ENCODE measurements at regions not wholly inside any gene's neighbourhood (a gene's known extent, or its start where the extent isn't known, plus 50 kb on each side); places are given as distances from the start of the nearest gene placed in this dataset.
"Not testable (repeated sequence)": the region's sequence is repeated elsewhere in the genome, so short reads cannot be mapped to it uniquely, and the experiment has no call there.

- no peak for DNase-seq
- no peak for TF ChIP-seq CTCF (IDR thresholded peaks at IDR 0.05; ENCODE audit: unreplicated experiment)
- no peak overlapping the region for H3K4me3 Mint-ChIP-seq (ENCODE audit: low read depth, unreplicated experiment)
- H3K36me3 Mint-ChIP-seq (ENCODE audit: insufficient read depth, unreplicated experiment), result no peaks in the 10 kb centered on the region
- intact Hi-C loops (cut with micrococcal nuclease; ENCODE audit: unreplicated experiment), result no loop called here
- peaks cover 4% of the 10 kb centered on the region for H3K9me3 Mint-ChIP-seq (ENCODE audit: low read depth, unreplicated experiment)
- CTCF ChIA-PET, result no interaction called here
- no peaks in the 10 kb centered on the region for H3K4me1 Mint-ChIP-seq (ENCODE audit: low read depth, unreplicated experiment)
- H3K27me3 Mint-ChIP-seq (ENCODE audit: unreplicated experiment), result no peaks in the 10 kb centered on the region
- H3K27ac Mint-ChIP-seq (ENCODE audit: unreplicated experiment), result no peak overlapping the region
- no TSS peak for BruUV-seq (replicated peaks)
Observed at GRCh38 chr6:80592436-80592835, 486.0 kb downstream of the BCKDHB start.

- Mint-ChIP-seq H3K4me3 (ENCODE audit: low read depth, unreplicated experiment) (no peak overlapping the region), H3K4me1 (ENCODE audit: low read depth, unreplicated experiment) (no peaks in the 10 kb centered on the region), H3K27me3 (ENCODE audit: unreplicated experiment) (no peaks in the 10 kb centered on the region), H3K9me3 (ENCODE audit: low read depth, unreplicated experiment) (peaks cover 11% of the 10 kb centered on the region), H3K36me3 (ENCODE audit: insufficient read depth, unreplicated experiment) (no peaks in the 10 kb centered on the region), H3K27ac (ENCODE audit: unreplicated experiment) (no peak overlapping the region)
- no peak for TF ChIP-seq CTCF (IDR thresholded peaks at IDR 0.05; ENCODE audit: unreplicated experiment)
- DNase-seq, result no peak
- no TSS peak for BruUV-seq (replicated peaks)
- CTCF ChIA-PET, result no interaction called here
- intact Hi-C loops (cut with micrococcal nuclease; ENCODE audit: unreplicated experiment), result no loop called here
Observed at GRCh38 chr6:80586242-80586641, 479.8 kb downstream of the BCKDHB start.

- Mint-ChIP-seq H3K36me3 (ENCODE audit: insufficient read depth, unreplicated experiment) (no peaks in the 10 kb centered on the region), H3K27ac (ENCODE audit: unreplicated experiment) (no peak overlapping the region), H3K9me3 (ENCODE audit: low read depth, unreplicated experiment) (no peaks in the 10 kb centered on the region), H3K4me3 (ENCODE audit: low read depth, unreplicated experiment) (no peak overlapping the region), H3K4me1 (ENCODE audit: low read depth, unreplicated experiment) (no peaks in the 10 kb centered on the region), H3K27me3 (ENCODE audit: unreplicated experiment) (no peaks in the 10 kb centered on the region)
- BruUV-seq (replicated peaks), result no TSS peak
- no peak for DNase-seq
- TF ChIP-seq CTCF (IDR thresholded peaks at IDR 0.05; ENCODE audit: unreplicated experiment), result no peak
- intact Hi-C loops (cut with micrococcal nuclease; ENCODE audit: unreplicated experiment), result no loop called here
- CTCF ChIA-PET, result no interaction called here
Observed at GRCh38 chr6:80579391-80580023, 473.0 kb downstream of the BCKDHB start.

GRCh38 chr6:80573320-80573719 lies 466.8 kb downstream of the BCKDHB start:
- H3K27ac Mint-ChIP-seq (ENCODE audit: unreplicated experiment); H3K4me3 Mint-ChIP-seq (ENCODE audit: low read depth, unreplicated experiment); intact Hi-C loops (cut with micrococcal nuclease; ENCODE audit: unreplicated experiment); CTCF ChIA-PET; DNase-seq; H3K36me3 Mint-ChIP-seq (ENCODE audit: insufficient read depth, unreplicated experiment); H3K9me3 Mint-ChIP-seq (ENCODE audit: low read depth, unreplicated experiment); BruUV-seq (replicated peaks); H3K27me3 Mint-ChIP-seq (ENCODE audit: unreplicated experiment); H3K4me1 Mint-ChIP-seq (ENCODE audit: low read depth, unreplicated experiment): not testable (repeated sequence)

- Mint-ChIP-seq H3K4me1 (ENCODE audit: low read depth, unreplicated experiment) (no peaks in the 10 kb centered on the region), H3K4me3 (ENCODE audit: low read depth, unreplicated experiment) (no peak overlapping the region), H3K9me3 (ENCODE audit: low read depth, unreplicated experiment) (no peaks in the 10 kb centered on the region), H3K27me3 (ENCODE audit: unreplicated experiment) (no peaks in the 10 kb centered on the region), H3K27ac (ENCODE audit: unreplicated experiment) (no peak overlapping the region), H3K36me3 (ENCODE audit: insufficient read depth, unreplicated experiment) (no peaks in the 10 kb centered on the region)
- no peak for TF ChIP-seq CTCF (IDR thresholded peaks at IDR 0.05; ENCODE audit: unreplicated experiment)
- intact Hi-C loops (cut with micrococcal nuclease; ENCODE audit: unreplicated experiment), result no loop called here
- no peak for DNase-seq
- CTCF ChIA-PET, result no interaction called here
- BruUV-seq (replicated peaks), result no TSS peak
Observed at GRCh38 chr6:80566361-80566760, 459.9 kb downstream of the BCKDHB start.

Measured in Calu3 (cell line).